ENCODE measurements at regions not wholly inside any gene's neighbourhood (a gene's known extent, or its start where the extent isn't known, plus 50 kb on each side); places are given as distances from the start of the nearest gene placed in this dataset.

GRCh38 chr4:30600246-30601017 is 119.7 kb upstream of the PCDH7 start:
- no peak for DNase-seq (ENCODE audit: low spot score)

- no peak for DNase-seq (ENCODE audit: low spot score)
Measured at GRCh38 chr4:30601070-30601865, 118.9 kb upstream of the PCDH7 start.

- DNase-seq (ENCODE audit: low spot score): no peak
Measured at GRCh38 chr4:30605616-30606190, 114.5 kb upstream of the PCDH7 start.

GRCh38 chr4:30610361-30610760 is 109.8 kb upstream of the PCDH7 start:
- DNase-seq (ENCODE audit: low spot score): no peak

- no peak for DNase-seq (ENCODE audit: low spot score)
Measured at GRCh38 chr4:30614771-30615170, 105.4 kb upstream of the PCDH7 start.

GRCh38 chr4:30616942-30617646 is 103.1 kb upstream of the PCDH7 start:
- no peak for DNase-seq (ENCODE audit: low spot score)

GRCh38 chr4:30617836-30618235 is 102.3 kb upstream of the PCDH7 start:
- DNase-seq (ENCODE audit: low spot score): no peak

GRCh38 chr4:30619679-30620078 is 100.5 kb upstream of the PCDH7 start:
- DNase-seq (ENCODE audit: low spot score): no peak

- DNase-seq (ENCODE audit: low spot score): no peak
Measured at GRCh38 chr4:30620711-30621110, 99.5 kb upstream of the PCDH7 start.

GRCh38 chr4:30630431-30630830 is 89.7 kb upstream of the PCDH7 start:
- DNase-seq (ENCODE audit: low spot score): no peak

GRCh38 chr4:30632751-30633150 is 87.4 kb upstream of the PCDH7 start:
- no peak for DNase-seq (ENCODE audit: low spot score)

GRCh38 chr4:30641345-30641744 is 78.8 kb upstream of the PCDH7 start:
- DNase-seq (ENCODE audit: low spot score): no peak

GRCh38 chr4:30642567-30642966 is 77.6 kb upstream of the PCDH7 start:
- no peak for DNase-seq (ENCODE audit: low spot score)

GRCh38 chr4:30653291-30653690 is 66.9 kb upstream of the PCDH7 start:
- peak; percentile 34 for DNase-seq (ENCODE audit: low spot score)

GRCh38 chr4:30656828-30657227 is 63.3 kb upstream of the PCDH7 start:
- no peak for DNase-seq (ENCODE audit: low spot score)

GRCh38 chr4:30667919-30668318 is 52.2 kb upstream of the PCDH7 start:
- DNase-seq (ENCODE audit: low spot score): no peak

- DNase-seq (ENCODE audit: low spot score): no peak
Measured at GRCh38 chr4:30670206-30670605, 50.0 kb upstream of the PCDH7 start.
